ENCODE measurements at regions not wholly inside any gene's neighbourhood (a gene's known extent, or its start where the extent isn't known, plus 50 kb on each side); places are given as distances from the start of the nearest gene placed in this dataset.

- no peak for TF ChIP-seq BCL3 (IDR thresholded peaks at IDR 0.05; ENCODE audit: borderline replicate concordance, insufficient read depth, low read depth, low read length, poor library complexity, severe bottlenecking)
Observed at GRCh38 chr1:30397576-30397975, 325.8 kb downstream of the MATN1 start (continued).

GRCh38 chr1:30395631-30396030 lies 327.8 kb downstream of the MATN1 start:
- BruUV-seq (replicated peaks): no TSS peak
- H3K4me2 ChIP-seq (ENCODE audit: control insufficient read depth, insufficient read depth): no peak overlapping the region
- intact Hi-C loops (cut with micrococcal nuclease; ENCODE audit: unreplicated experiment): no loop called here
- H3K79me2 ChIP-seq (ENCODE audit: control insufficient read depth, insufficient read depth, low read length): no peaks in the 10 kb centered on the region
- DNase-seq (ENCODE audit: low read depth, low spot score) (no peak), FAIRE-seq (no peak), ATAC-seq (no peak)
- H4K20me1 ChIP-seq (ENCODE audit: control insufficient read depth, insufficient read depth): no peaks in the 10 kb centered on the region
- no peak overlapping the region for H3K27ac ChIP-seq (ENCODE audit: control insufficient read depth, insufficient read depth)
- no peaks in the 10 kb centered on the region; the same call in 2 of the 3 replicates for H3K9me3 ChIP-seq (replicated peaks; ENCODE audit: control insufficient read depth, insufficient read depth, low read length)
- no peaks in the 10 kb centered on the region for H3K36me3 ChIP-seq (ENCODE audit: control insufficient read depth in 2 of 2, insufficient read depth in 2 of 2, low read length in 1 of 2)
- RAD21 ChIA-PET (ENCODE audit: unreplicated experiment): no interaction called here
- H2AFZ ChIP-seq (ENCODE audit: control insufficient read depth, low read depth, low read length): no peak overlapping the region
- SMC1A ChIA-PET (ENCODE audit: uncharacterized antibody, unreplicated experiment): no interaction called here
- CTCF ChIA-PET: no interaction called here
- H3K9ac ChIP-seq (ENCODE audit: control insufficient read depth, insufficient read depth, low read length): no peak overlapping the region
- in situ Hi-C loops (cut with MboI): no loop called here
- POLR2A ChIA-PET: no interaction called here
- H3K4me3 ChIP-seq: no peak overlapping the region
- no peaks in the 10 kb centered on the region for H3K27me3 ChIP-seq (replicated peaks in 1 of 2; ENCODE audit: control insufficient read depth in 2 of 2, insufficient read depth in 2 of 2, low read length in 1 of 2)
- 21% methylated on average over 2 of the region's 2 CpGs for WGBS (ENCODE audit: insufficient coverage, insufficient replicate concordance, low lambda C conversion rate, missing lambda C conversion rate)
- H3K4me1 ChIP-seq (ENCODE audit: control insufficient read depth, insufficient read depth, low read length): no peaks in the 10 kb centered on the region
- TF ChIP-seq ZBED1 (IDR thresholded peaks at IDR 0.05; ENCODE audit: borderline replicate concordance) (no peak), POLR2AphosphoS5 (IDR thresholded peaks at IDR 0.05; ENCODE audit: low read length) (no peak), CREM (IDR thresholded peaks at IDR 0.05; ENCODE audit: low read depth) (no peak), MLLT1 (IDR thresholded peaks at IDR 0.05) (no peak), TCF12 (IDR thresholded peaks at IDR 0.05; ENCODE audit: low read depth, low read length) (no peak), NFIC (IDR thresholded peaks at IDR 0.05; ENCODE audit: low read depth, low read length) (no peak), BHLHE40 (IDR thresholded peaks at IDR 0.05; ENCODE audit: borderline replicate concordance in 1 of 2, low read depth in 2 of 2, low read length in 1 of 2) (no peak), RELB (IDR thresholded peaks at IDR 0.05; ENCODE audit: low read depth) (no peak), JUND (IDR thresholded peaks at IDR 0.05; ENCODE audit: low read depth, low read length) (no peak), BRCA1 (IDR thresholded peaks at IDR 0.05; ENCODE audit: low read depth, low read length) (no peak), SMAD1 (IDR thresholded peaks at IDR 0.05; ENCODE audit: low read depth, partially characterized antibody) (no peak), PAX5 (IDR thresholded peaks at IDR 0.05; ENCODE audit: borderline replicate concordance, low read depth, low read length) (no peak), MYC (IDR thresholded peaks at IDR 0.05; ENCODE audit: insufficient read depth, insufficient read length, insufficient replicate concordance, low read length, severe bottlenecking) (no peak), POU2F2 (IDR thresholded peaks at IDR 0.05; ENCODE audit: borderline replicate concordance, low read depth, low read length) (no peak), RCOR1 (conservative IDR thresholded peaks at IDR 0.05; ENCODE audit: low read depth, low read length) (no peak)
